CD4-positive, alpha-beta memory T cell (primary cell): ENCODE measurements at regions not wholly inside any gene's neighbourhood (a gene's known extent, or its start where the extent isn't known, plus 50 kb on each side); places are given as distances from the start of the nearest gene placed in this dataset.
"Not testable (repeated sequence)": the region's sequence is repeated elsewhere in the genome, so short reads cannot be mapped to it uniquely, and the experiment has no call there.

ENCODE experiments used
- CTCF ChIA-PET: fragments of 350-600 bp; sonication (Branson Sonifier 250); formaldehyde crosslinking; loops from one replicate; lab custom pipeline; 2021; ENCODE audit warnings: inconsistent platforms; ENCODE audit not compliant: partially characterized antibody; lab: Charles Lee
- POLR2A ChIA-PET: fragments of 350-600 bp; sonication (Branson Sonifier 250); formaldehyde crosslinking; loops from one replicate; lab custom pipeline; 2021; ENCODE audit not compliant: partially characterized antibody; lab: Charles Lee
- DNase-seq, 5 donors: peaks; one replicate each; pipeline versions ENCODE4 v3.0.0 to v3.0.0-alpha.2; 2020 to 2022; ENCODE audit warnings: mixed read lengths in 1 of 5
- H3K27ac ChIP-seq: one replicate; pipeline ENCODE4 v1.7.0; 2013; ENCODE audit warnings: low read depth, low read length
- H3K27me3 ChIP-seq: 2 replicates; pipeline ENCODE4 v1.7.0; 2013; ENCODE audit warnings: mild to moderate bottlenecking, low read length, moderate library complexity; ENCODE audit not compliant: insufficient read depth
- H3K36me3 ChIP-seq: 2 replicates; pipeline ENCODE4 v1.7.0; 2013; ENCODE audit warnings: mild to moderate bottlenecking, low read length, moderate library complexity; ENCODE audit not compliant: insufficient read depth
- H3K4me1 ChIP-seq: 2 replicates; pipeline ENCODE4 v1.7.0; 2013; ENCODE audit warnings: mild to moderate bottlenecking, low read length, moderate library complexity; ENCODE audit not compliant: insufficient read depth
- H3K4me3 ChIP-seq, 2 donors: one replicate each; pipeline ENCODE4 v1.7.0; 2013; ENCODE audit warnings: low read length in 2 of 2, mild to moderate bottlenecking in 1 of 2
- H3K9me3 ChIP-seq, 2 donors: one replicate each; pipeline ENCODE4 v1.7.0; 2013; ENCODE audit warnings: low read length in 2 of 2, control low read depth in 1 of 2; ENCODE audit not compliant: control insufficient read depth in 1 of 2
- H3K27ac Mint-ChIP-seq, 7 donors: one replicate each; pipeline ENCODE4 v1.8.0; 2020 to 2021; ENCODE audit warnings: mixed read lengths in 7 of 7, mild to moderate bottlenecking in 6 of 7, inconsistent platforms in 3 of 7, moderate library complexity in 3 of 7
- H3K27me3 Mint-ChIP-seq, 2 donors: one replicate each; pipeline ENCODE4 v1.8.0; 2020 to 2021; ENCODE audit warnings: mixed read lengths in 2 of 2
- H3K36me3 Mint-ChIP-seq, 2 donors: one replicate each; pipeline ENCODE4 v1.8.0; 2020 to 2021; ENCODE audit warnings: mixed read lengths in 2 of 2, inconsistent platforms in 1 of 2, mild to moderate bottlenecking in 1 of 2
- H3K4me1 Mint-ChIP-seq, 4 donors: one replicate each; pipeline ENCODE4 v1.8.0; 2020 to 2021; ENCODE audit warnings: mixed read lengths in 4 of 4, mild to moderate bottlenecking in 1 of 4
- H3K4me3 Mint-ChIP-seq, 8 donors: one replicate each; pipeline ENCODE4 v1.8.0; 2020 to 2021; ENCODE audit warnings: mixed read lengths in 8 of 8, mild to moderate bottlenecking in 7 of 8, moderate library complexity in 6 of 8, inconsistent platforms in 3 of 8
- H3K9me3 Mint-ChIP-seq, 8 donors: one replicate each; pipeline ENCODE4 v1.8.0; 2020 to 2021; ENCODE audit warnings: mixed read lengths in 8 of 8, mild to moderate bottlenecking in 5 of 8, inconsistent platforms in 3 of 8, moderate library complexity in 1 of 8
- intact Hi-C: fragments of 100-400 bp; cut with micrococcal nuclease; formaldehyde crosslinking; loops from one replicate; pipeline ENCODE4 v1.15.1; 2023

DNA sequence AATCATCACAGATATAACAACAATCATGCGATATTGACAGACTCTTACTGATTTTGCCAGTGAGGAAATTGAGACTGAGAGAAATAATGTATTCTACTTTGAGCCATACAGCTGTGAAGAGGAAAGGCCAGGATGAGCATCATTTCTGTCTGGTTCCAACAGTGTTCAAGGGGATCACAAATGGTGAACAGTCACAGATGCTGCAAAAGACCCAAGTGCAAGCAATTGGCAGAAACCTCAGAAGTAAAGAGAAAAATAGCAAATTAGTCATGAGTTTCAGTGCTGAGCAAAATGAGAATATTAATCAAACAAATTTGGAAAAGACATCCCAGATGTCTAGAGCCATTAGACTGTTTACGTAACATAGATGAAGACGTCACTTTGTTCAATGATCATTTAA, 114.1 kb downstream of the RAB38 start:
- CTCF ChIA-PET: no interaction called here
- no peaks in the 10 kb centered on the region for H3K36me3 Mint-ChIP-seq
- POLR2A ChIA-PET: no interaction called here
- Histone ChIP-seq H3K27ac (no peak overlapping the region), H3K36me3 (no peaks in the 10 kb centered on the region), H3K27me3 (no peaks in the 10 kb centered on the region), H3K4me3 (no peak overlapping the region), H3K4me1 (no peaks in the 10 kb centered on the region), H3K9me3 (no peaks in the 10 kb centered on the region)
- intact Hi-C loops: no loop called here
- no peaks in the 10 kb centered on the region for H3K4me1 Mint-ChIP-seq
- no peak for DNase-seq
- no peak overlapping the region for H3K4me3 Mint-ChIP-seq
- H3K9me3 Mint-ChIP-seq: peaks cover 0 to 2% (median 0%) of the 10 kb centered on the region in 8 donors
- no peak overlapping the region for H3K27ac Mint-ChIP-seq
- H3K27me3 Mint-ChIP-seq: peaks cover 5 to 6% of the 10 kb centered on the region in 2 donors

DNA sequence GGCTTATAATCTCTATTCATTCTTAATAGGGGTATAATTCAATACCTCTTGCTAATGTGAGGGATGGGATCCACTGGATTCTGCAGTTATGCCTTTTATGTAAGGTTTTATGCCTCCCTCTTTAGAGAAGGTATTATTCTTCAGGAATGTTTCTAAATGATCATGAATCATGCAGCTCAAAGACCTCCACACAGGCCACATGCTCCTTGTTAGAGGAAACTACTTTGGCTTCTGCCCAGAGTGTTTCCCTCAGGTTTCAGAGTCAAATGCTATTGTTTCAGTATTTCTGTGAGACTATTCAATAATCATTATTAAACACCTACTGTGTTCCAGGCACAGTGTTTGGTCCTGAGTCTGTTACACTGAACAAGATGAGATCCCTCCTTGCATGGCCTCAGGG, 115.9 kb downstream of the RAB38 start:
- POLR2A ChIA-PET: no interaction called here
- H3K27ac ChIP-seq: no peak overlapping the region
- Mint-ChIP-seq H3K36me3 (no peaks in the 10 kb centered on the region), H3K27me3 (peaks cover 2 to 4% of the 10 kb centered on the region in 2 donors), H3K9me3 (peaks cover 0 to 2% (median 0%) of the 10 kb centered on the region in 8 donors), H3K4me1 (no peaks in the 10 kb centered on the region), H3K4me3 (no peak overlapping the region), H3K27ac (no peak overlapping the region)
- no peak overlapping the region for H3K4me3 ChIP-seq
- CTCF ChIA-PET: no interaction called here
- no peaks in the 10 kb centered on the region for H3K36me3 ChIP-seq
- H3K4me1 ChIP-seq: no peaks in the 10 kb centered on the region
- no peaks in the 10 kb centered on the region for H3K9me3 ChIP-seq
- intact Hi-C loops: no loop called here
- H3K27me3 ChIP-seq: no peaks in the 10 kb centered on the region
- DNase-seq: no peak

DNA sequence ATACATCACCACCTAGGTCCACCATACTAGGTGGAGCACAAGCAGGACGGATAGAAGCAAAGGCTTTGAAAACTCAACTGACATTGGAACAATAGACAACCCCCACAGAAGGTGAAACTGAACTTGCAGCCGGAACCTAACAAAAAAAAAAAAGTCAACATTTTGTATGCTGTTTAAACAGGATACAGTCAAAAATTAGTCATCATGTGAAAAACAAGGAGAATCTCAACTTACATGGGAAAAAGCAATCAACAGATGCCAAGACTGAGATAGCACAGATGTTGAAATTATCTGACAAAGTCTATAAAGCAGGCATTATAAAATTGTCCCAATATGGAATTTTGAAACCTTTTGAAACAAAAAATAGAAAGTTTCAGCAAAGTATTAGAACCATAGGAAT, 123.8 kb downstream of the RAB38 start:
- no peaks in the 10 kb centered on the region for H3K4me1 ChIP-seq
- DNase-seq: no peak
- no peak overlapping the region for H3K27ac ChIP-seq
- H3K27me3 Mint-ChIP-seq: peaks cover 0 to 3% of the 10 kb centered on the region in 2 donors
- no peaks in the 10 kb centered on the region for H3K9me3 Mint-ChIP-seq
- H3K4me3 Mint-ChIP-seq: no peak overlapping the region
- H3K4me3 ChIP-seq: no peak overlapping the region
- no peaks in the 10 kb centered on the region for H3K36me3 Mint-ChIP-seq
- ChIA-PET CTCF (no interaction called here), POLR2A (interaction anchor here (0.8 kb wide), 1 partner anchor 269 kb away, joined by 3 read pairs; no protein-coding TSS in a partner anchor)
- no peaks in the 10 kb centered on the region for H3K36me3 ChIP-seq
- H3K4me1 Mint-ChIP-seq: no peaks in the 10 kb centered on the region
- H3K9me3 ChIP-seq: no peaks in the 10 kb centered on the region
- no peaks in the 10 kb centered on the region for H3K27me3 ChIP-seq
- no peak overlapping the region for H3K27ac Mint-ChIP-seq
- intact Hi-C loops: no loop called here

DNA sequence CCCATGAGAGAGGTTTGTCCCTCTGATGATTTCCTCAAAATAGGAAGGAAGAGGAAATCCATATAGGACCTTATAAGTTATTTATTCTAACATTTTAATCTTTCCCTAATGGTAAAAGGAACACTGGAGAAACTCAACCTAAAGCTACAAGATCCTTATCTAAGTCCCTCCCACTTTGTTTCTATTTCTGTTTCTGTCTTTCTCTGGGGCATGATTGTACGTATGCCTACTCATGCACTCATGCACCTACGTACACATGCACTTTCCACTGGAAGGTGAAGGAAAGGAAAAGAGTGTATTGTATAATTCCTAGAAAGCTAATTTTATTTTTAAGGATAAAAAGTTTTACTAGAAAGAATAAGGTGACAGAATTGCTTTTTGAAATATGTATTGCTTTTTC, 125.0 kb downstream of the RAB38 start:
- DNase-seq: no peak
- no peaks in the 10 kb centered on the region for H3K4me1 ChIP-seq
- Mint-ChIP-seq H3K4me3 (no peak overlapping the region), H3K27ac (no peak overlapping the region), H3K9me3 (no peaks in the 10 kb centered on the region), H3K36me3 (no peaks in the 10 kb centered on the region), H3K4me1 (no peaks in the 10 kb centered on the region), H3K27me3 (peaks cover 0 to 3% of the 10 kb centered on the region in 2 donors)
- intact Hi-C loops: no loop called here
- ChIA-PET CTCF (no interaction called here), POLR2A (no interaction called here)
- H3K27me3 ChIP-seq: no peaks in the 10 kb centered on the region
- H3K36me3 ChIP-seq: no peaks in the 10 kb centered on the region
- H3K9me3 ChIP-seq: no peaks in the 10 kb centered on the region
- H3K27ac ChIP-seq: no peak overlapping the region
- no peak overlapping the region for H3K4me3 ChIP-seq

DNA sequence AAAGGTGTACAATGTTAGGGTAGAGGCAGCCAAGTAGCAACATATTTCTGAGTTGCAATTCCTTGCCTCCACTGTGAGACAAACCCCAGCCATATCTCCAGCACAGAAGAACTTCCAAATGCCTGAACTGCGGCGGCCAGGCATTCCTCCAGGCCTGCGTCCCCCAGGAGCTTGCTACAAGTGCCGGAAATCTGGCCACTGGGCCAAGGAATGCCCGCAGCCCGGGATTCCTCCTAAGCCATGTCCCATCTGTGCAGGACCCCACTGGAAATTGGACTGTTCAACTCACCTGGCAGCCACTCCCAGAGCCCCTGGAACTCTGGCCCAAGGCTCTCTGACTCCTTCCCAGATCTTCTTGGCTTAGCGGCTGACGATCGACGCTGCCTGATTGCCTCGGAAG, 130.0 kb downstream of the RAB38 start:
- H3K27me3 ChIP-seq, H3K4me1 ChIP-seq, H3K9me3 Mint-ChIP-seq, DNase-seq, H3K27ac Mint-ChIP-seq, H3K27ac ChIP-seq, intact Hi-C loops, H3K36me3 ChIP-seq, H3K4me3 ChIP-seq, H3K36me3 Mint-ChIP-seq, H3K4me3 Mint-ChIP-seq, H3K4me1 Mint-ChIP-seq, H3K9me3 ChIP-seq, POLR2A ChIA-PET, CTCF ChIA-PET: not testable (repeated sequence)
- H3K27me3 Mint-ChIP-seq: peaks cover 5 to 14% of the 10 kb centered on the region in 2 donors

DNA sequence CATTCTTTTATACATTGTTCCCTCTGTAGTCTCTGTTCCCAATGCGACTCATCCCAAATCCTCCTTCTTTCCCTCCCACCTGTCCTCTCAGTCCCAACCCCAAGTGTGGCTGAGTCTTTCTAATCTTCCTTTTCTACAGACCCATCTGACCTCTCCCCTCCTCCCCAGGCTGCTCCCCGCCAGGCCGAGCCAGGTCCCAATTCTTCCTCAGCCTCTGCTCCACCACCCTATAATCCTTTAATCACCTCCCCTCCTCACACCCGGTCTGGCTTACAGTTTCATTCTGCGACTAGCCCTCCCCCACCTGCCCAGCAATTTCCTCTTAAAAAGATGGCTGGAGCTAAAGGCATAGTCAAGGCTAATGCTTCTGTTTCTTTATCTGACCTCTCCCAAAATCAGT, 130.6 kb downstream of the RAB38 start:
- H3K9me3 Mint-ChIP-seq, H3K4me3 ChIP-seq, H3K9me3 ChIP-seq, intact Hi-C loops, H3K27ac ChIP-seq, H3K4me1 Mint-ChIP-seq, H3K36me3 Mint-ChIP-seq, DNase-seq, POLR2A ChIA-PET, CTCF ChIA-PET, H3K36me3 ChIP-seq, H3K27ac Mint-ChIP-seq, H3K4me3 Mint-ChIP-seq, H3K4me1 ChIP-seq, H3K27me3 ChIP-seq: not testable (repeated sequence)
- H3K27me3 Mint-ChIP-seq: peaks cover 5 to 15% of the 10 kb centered on the region in 2 donors

DNA sequence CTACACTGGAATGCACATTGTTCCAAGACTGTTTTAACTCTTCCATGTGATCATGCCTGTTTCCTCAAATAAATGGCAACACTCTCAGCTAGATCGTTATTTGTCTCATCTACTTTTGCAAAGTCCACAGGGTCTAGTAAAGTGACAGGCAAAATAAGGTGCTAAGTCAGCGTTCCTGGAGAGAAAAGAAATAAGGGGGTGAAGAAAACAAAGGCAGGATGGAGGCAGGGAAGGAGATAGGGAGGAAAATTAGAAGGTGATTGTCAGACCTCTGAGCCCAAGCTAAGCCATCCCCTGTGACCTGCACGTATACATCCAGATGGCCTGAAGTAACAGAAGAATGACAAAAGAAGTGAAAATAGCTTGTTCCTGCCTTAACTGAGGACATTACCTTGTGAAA, 132.1 kb downstream of the RAB38 start:
- H3K9me3 ChIP-seq: no peaks in the 10 kb centered on the region
- no peak for DNase-seq
- Mint-ChIP-seq H3K4me1 (no peaks in the 10 kb centered on the region), H3K27me3 (peaks cover 5 to 15% of the 10 kb centered on the region in 2 donors), H3K9me3 (no peaks in the 10 kb centered on the region), H3K4me3 (no peak overlapping the region), H3K27ac (no peak overlapping the region), H3K36me3 (no peaks in the 10 kb centered on the region)
- H3K27ac ChIP-seq: no peak overlapping the region
- no peaks in the 10 kb centered on the region for H3K4me1 ChIP-seq
- CTCF ChIA-PET: no interaction called here
- intact Hi-C loops: no loop called here
- POLR2A ChIA-PET: no interaction called here
- peaks cover 3% of the 10 kb centered on the region for H3K27me3 ChIP-seq
- no peaks in the 10 kb centered on the region for H3K36me3 ChIP-seq
- no peak overlapping the region for H3K4me3 ChIP-seq

DNA sequence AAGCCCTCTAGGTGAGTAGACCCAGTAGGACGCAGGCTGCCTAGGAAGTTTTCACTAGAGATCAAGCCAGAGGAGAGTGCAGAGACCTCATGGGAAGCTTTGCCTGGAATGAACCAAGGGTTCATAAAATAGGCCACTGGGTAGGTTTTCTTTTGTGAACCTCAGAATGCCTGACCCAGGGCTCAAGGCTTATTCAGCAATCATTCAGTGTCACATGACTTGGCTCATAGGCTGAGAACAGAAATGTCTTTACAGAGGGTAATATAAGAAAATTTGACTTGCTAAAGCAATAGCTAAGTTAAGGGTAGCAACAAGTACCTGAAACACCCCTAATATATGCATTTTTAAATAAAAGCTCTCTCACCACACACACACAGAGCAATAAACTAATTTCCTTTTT, 132.6 kb downstream of the RAB38 start:
- no peak overlapping the region for H3K4me3 Mint-ChIP-seq
- H3K27me3 Mint-ChIP-seq: peaks cover 5 to 15% of the 10 kb centered on the region in 2 donors
- Histone ChIP-seq H3K9me3 (no peaks in the 10 kb centered on the region), H3K4me1 (no peaks in the 10 kb centered on the region), H3K27me3 (peaks cover 3% of the 10 kb centered on the region), H3K4me3 (no peak overlapping the region), H3K27ac (no peak overlapping the region), H3K36me3 (no peaks in the 10 kb centered on the region)
- CTCF ChIA-PET: no interaction called here
- H3K27ac Mint-ChIP-seq: no peak overlapping the region
- intact Hi-C loops: no loop called here
- no peaks in the 10 kb centered on the region for H3K9me3 Mint-ChIP-seq
- POLR2A ChIA-PET: no interaction called here
- no peaks in the 10 kb centered on the region for H3K36me3 Mint-ChIP-seq
- H3K4me1 Mint-ChIP-seq: no peaks in the 10 kb centered on the region
- no peak for DNase-seq
